H1 (cell line): ENCODE measurements at regions not wholly inside any gene's neighbourhood (a gene's known extent, or its start where the extent isn't known, plus 50 kb on each side); places are given as distances from the start of the nearest gene placed in this dataset.

Experiments used
- CTCF ChIA-PET: fragments of 300-600 bp; sonication (Branson Sonifier 250); formaldehyde crosslinking; loops from one replicate; lab custom pipeline; 2021; ENCODE audit not compliant: partially characterized antibody; lab: Charles Lee
- POLR2A ChIA-PET: fragments of 300-600 bp; sonication (Branson Sonifier 250); formaldehyde crosslinking; loops from one replicate; lab custom pipeline; 2021; ENCODE audit warnings: inconsistent platforms; ENCODE audit not compliant: partially characterized antibody; lab: Charles Lee
- DNase-seq, 2 experiments: peaks; one replicate each; pipeline versions ENCODE4 v3.0.0 to v3.0.0-alpha.2; 2010 to 2022; ENCODE audit warnings: low spot score in 2 of 2, low read depth in 1 of 2, mixed read lengths in 1 of 2
- FAIRE-seq: peaks from 2 replicates; lab custom pipeline; 2011; peaks lifted over from hg19 to GRCh38; lab: Jason Lieb, UNC
- H2AFZ ChIP-seq: 2 replicates; pipeline ENCODE4 v1.8.1; 2012; ENCODE audit warnings: low read length, inconsistent platforms
- H2AK5ac ChIP-seq: 2 replicates; pipeline ENCODE4 v1.6.1; 2013; ENCODE audit warnings: low read depth, low read length
- H2BK120ac ChIP-seq: replicated peaks from 2 replicates; pipeline ENCODE3; 2013; ENCODE audit warnings: low read depth, low read length, inconsistent platforms
- H2BK12ac ChIP-seq: 2 replicates; pipeline ENCODE4 v1.6.1; 2013; ENCODE audit warnings: low read depth, low read length
- H2BK15ac ChIP-seq: 2 replicates; pipeline ENCODE4 v1.6.1; 2013; ENCODE audit warnings: low read length
- H2BK20ac ChIP-seq: 2 replicates; pipeline ENCODE4 v1.6.1; 2013; ENCODE audit warnings: low read length
- H2BK5ac ChIP-seq: 2 replicates; pipeline ENCODE4 v1.6.1; 2013; ENCODE audit warnings: low read depth, low read length
- H3K14ac ChIP-seq: 2 replicates; pipeline ENCODE4 v1.6.1; 2013; ENCODE audit warnings: inconsistent platforms; ENCODE audit not compliant: insufficient read length
- H3K18ac ChIP-seq: 2 replicates; pipeline ENCODE4 v1.6.1; 2013; ENCODE audit warnings: low read length; ENCODE audit errors: extremely low read depth
- H3K23ac ChIP-seq: 2 replicates; pipeline ENCODE4 v1.6.1; 2013; ENCODE audit warnings: inconsistent platforms; ENCODE audit not compliant: insufficient read length
- H3K23me2 ChIP-seq: 2 replicates; pipeline ENCODE4 v1.6.1; 2013; ENCODE audit warnings: low read depth, low read length
- H3K27ac ChIP-seq: 2 replicates; pipeline ENCODE4 v1.6.1; 2011; ENCODE audit warnings: low read depth, low read length, inconsistent platforms
- H3K27me3 ChIP-seq, 4 experiments: replicated peaks in 1 of 4; 1 replicate in 1 of 4; 2 replicates in 3 of 4; pipeline versions ENCODE4 v1.6.1 to v1.8.1; 2011 to 2013; ENCODE audit warnings: low read length in 3 of 4, mild to moderate bottlenecking in 3 of 4, inconsistent platforms in 2 of 4, mixed read lengths in 2 of 4, moderate library complexity in 1 of 4; ENCODE audit not compliant: control insufficient read depth in 3 of 4, insufficient read depth in 3 of 4; ENCODE audit errors: extremely low read depth in 1 of 4
- H3K36me3 ChIP-seq, 4 experiments: 2 replicates each; pipeline versions ENCODE4 v1.6.1 to v1.8.1; 2011 to 2013; ENCODE audit warnings: mild to moderate bottlenecking in 4 of 4, low read length in 3 of 4, moderate library complexity in 2 of 4, control low read depth in 1 of 4, inconsistent platforms in 1 of 4; ENCODE audit not compliant: insufficient read depth in 4 of 4, control insufficient read depth in 2 of 4
- H3K4ac ChIP-seq: replicated peaks from 2 replicates; pipeline ENCODE3; 2013; ENCODE audit warnings: low read length, low read depth, mixed read lengths, inconsistent platforms; ENCODE audit not compliant: insufficient read length
- H3K4me1 ChIP-seq, 4 experiments: replicated peaks in 1 of 4; 1 replicate in 1 of 4; 2 replicates in 3 of 4; pipeline versions ENCODE4 v1.6.1 to v1.8.1; 2011 to 2013; ENCODE audit warnings: low read length in 3 of 4, inconsistent platforms in 2 of 4, mixed read lengths in 1 of 4; ENCODE audit not compliant: insufficient read depth in 4 of 4, control insufficient read depth in 3 of 4
- H3K4me2 ChIP-seq, 2 experiments: 2 replicates each; pipeline versions ENCODE4 v1.6.1 to v1.8.1; 2011 to 2013; ENCODE audit warnings: low read depth in 2 of 2, low read length in 2 of 2, control low read depth in 1 of 2, inconsistent platforms in 1 of 2, mild to moderate bottlenecking in 1 of 2; ENCODE audit not compliant: insufficient read depth in 1 of 2
- H3K4me3 ChIP-seq, 4 experiments: fragments of 200-600, 300-600 bp in 1 of 4; sonication (generic), shearing (Covaris generic), sonication (Bioruptor Twin) in 1 of 4; 2 replicates each; pipeline versions ENCODE4 v1.5.1 to v1.8.1; 2011 to 2016; ENCODE audit warnings: low read length in 4 of 4, low read depth in 3 of 4, control low read depth in 2 of 4, inconsistent platforms in 2 of 4, mild to moderate bottlenecking in 2 of 4, mixed read lengths in 1 of 4, moderate library complexity in 1 of 4; ENCODE audit not compliant: insufficient read depth in 2 of 4; ENCODE audit errors: extremely low read depth in 1 of 4
- H3K56ac ChIP-seq: replicated peaks from 2 replicates; pipeline ENCODE3; 2013; ENCODE audit warnings: low read depth, mild to moderate bottlenecking, mixed read lengths, low read length, inconsistent platforms; ENCODE audit not compliant: insufficient read length
- H3K79me1 ChIP-seq: 2 replicates; pipeline ENCODE4 v1.6.1; 2013; ENCODE audit warnings: low read depth, low read length, control low read depth
- H3K79me2 ChIP-seq, 2 experiments: 2 replicates each; pipeline versions ENCODE4 v1.6.1 to v1.8.1; 2012 to 2013; ENCODE audit warnings: low read length in 2 of 2, mild to moderate bottlenecking in 2 of 2, inconsistent platforms in 1 of 2; ENCODE audit not compliant: insufficient read depth in 2 of 2, control insufficient read depth in 1 of 2
- H3K9ac ChIP-seq, 4 experiments: replicated peaks in 1 of 4; 1 replicate in 1 of 4; 2 replicates in 3 of 4; pipeline versions ENCODE4 v1.6.1 to v1.8.1; 2011 to 2013; ENCODE audit warnings: low read depth in 3 of 4, low read length in 3 of 4, control low read depth in 2 of 4, mild to moderate bottlenecking in 2 of 4, moderate library complexity in 2 of 4, inconsistent platforms in 1 of 4; ENCODE audit errors: extremely low read depth in 1 of 4
- H3K9me3 ChIP-seq, 2 experiments: 2 replicates each; pipeline versions ENCODE4 v1.6.1 to v1.8.1; 2012 to 2013; ENCODE audit warnings: mild to moderate bottlenecking in 2 of 2, moderate library complexity in 2 of 2, control low read depth in 1 of 2, inconsistent platforms in 1 of 2, low read depth in 1 of 2, low read length in 1 of 2, mixed read lengths in 1 of 2; ENCODE audit not compliant: insufficient read depth in 2 of 2
- H4K20me1 ChIP-seq, 2 experiments: replicated peaks in 1 of 2; 2 replicates each; pipeline versions ENCODE3 to v1.8.1; 2011 to 2013; ENCODE audit warnings: inconsistent platforms in 2 of 2, low read length in 2 of 2, mild to moderate bottlenecking in 1 of 2; ENCODE audit not compliant: insufficient read depth in 2 of 2, control insufficient read depth in 1 of 2
- H4K5ac ChIP-seq: 2 replicates; pipeline ENCODE4 v1.6.1; 2013; ENCODE audit warnings: low read length, low read depth, mixed read lengths, inconsistent platforms; ENCODE audit not compliant: insufficient read length
- H4K8ac ChIP-seq: 2 replicates; pipeline ENCODE4 v1.8.0; 2013; ENCODE audit warnings: mild to moderate bottlenecking, moderate library complexity, low read length, inconsistent platforms; ENCODE audit not compliant: insufficient read depth; ENCODE audit errors: extremely low read depth
- H4K91ac ChIP-seq: replicated peaks from 2 replicates; pipeline ENCODE3; 2013; ENCODE audit warnings: low read length, mixed read lengths, inconsistent platforms; ENCODE audit not compliant: insufficient read length
- BRCA1 ChIP-seq: IDR thresholded peaks from 2 replicates; pipeline ENCODE4 v1.6.1; 2012; ENCODE audit warnings: low read depth, low read length, improper control_type of control experiment
- CHD2 ChIP-seq: IDR thresholded peaks from 2 replicates; pipeline ENCODE4 v1.6.1; 2012; ENCODE audit warnings: low read length, improper control_type of control experiment
- CTBP2 ChIP-seq: IDR thresholded peaks from 2 replicates; pipeline ENCODE4 v1.7.0; 2011; ENCODE audit warnings: borderline replicate concordance, mild to moderate bottlenecking, moderate library complexity, mixed read lengths, low read length; ENCODE audit not compliant: insufficient read depth, insufficient read length
- FOSL1 ChIP-seq: IDR thresholded peaks from 2 replicates; pipeline ENCODE4 v1.6.1; 2011; ENCODE audit warnings: mild to moderate bottlenecking, low read depth, low read length, moderate library complexity; ENCODE audit not compliant: insufficient read depth
- HDAC6 ChIP-seq: IDR thresholded peaks from one replicate; pipeline ENCODE4 v1.7.1; 2012; ENCODE audit warnings: low read depth, mild to moderate bottlenecking, inconsistent platforms, low read length, moderate library complexity
- SAP30 ChIP-seq: fragments of 300-600 bp; sonication (generic); IDR thresholded peaks from 2 replicates; pipeline ENCODE4 v1.7.1; 2012; ENCODE audit warnings: low read length, moderate library complexity, mild to moderate bottlenecking, inconsistent platforms; ENCODE audit not compliant: insufficient read depth, insufficient replicate concordance
- SIX5 ChIP-seq: IDR thresholded peaks from 2 replicates; pipeline ENCODE4 v1.6.1; 2011; ENCODE audit warnings: mild to moderate bottlenecking, low read depth, low read length
- SP4 ChIP-seq: IDR thresholded peaks from 2 replicates; pipeline ENCODE4 v1.6.1; 2012; ENCODE audit warnings: low read length, inconsistent platforms
- SUZ12 ChIP-seq: fragments of 200-600 bp; sonication (generic); IDR thresholded peaks from 2 replicates; pipeline ENCODE4 v1.6.1; 2012; ENCODE audit warnings: mild to moderate bottlenecking, inconsistent platforms, low read length, moderate library complexity, mixed read lengths
- TCF12 ChIP-seq: IDR thresholded peaks from 2 replicates; pipeline ENCODE4 v1.6.1; 2011; ENCODE audit warnings: low read depth, mild to moderate bottlenecking, low read length
- YY1 ChIP-seq: IDR thresholded peaks from 2 replicates; pipeline ENCODE4 v1.6.1; 2011; ENCODE audit warnings: low read depth, mild to moderate bottlenecking, low read length
- WGBS, 2 experiments: shearing (Covaris generic) in 1 of 2; methylation state at CpG; one replicate each; pipeline versions ENCODE4 v1.1.6 to v1.1.7; 2013 to 2015; ENCODE audit warnings: low lambda C conversion rate in 2 of 2, mixed read lengths in 2 of 2, inconsistent platforms in 1 of 2, low coverage in 1 of 2, missing lambda C conversion rate in 1 of 2; ENCODE audit not compliant: insufficient replicate concordance in 2 of 2, insufficient coverage in 1 of 2, insufficient read length in 1 of 2; ENCODE audit errors: extremely low coverage in 1 of 2, missing lambda C conversion rate in 1 of 2; 5-methylcytosine and 5-hydroxymethylcytosine counted together
- TF ChIP-seq, protein P1 (sequence below): IDR thresholded peaks from 2 replicates; pipeline ENCODE4 v1.6.1; 2011; ENCODE audit warnings: low read length, improper control_type of control experiment
- TF ChIP-seq, protein P2 (sequence below): IDR thresholded peaks from 2 replicates; pipeline ENCODE4 v1.6.1; 2012; ENCODE audit warnings: low read length, inconsistent platforms

DNA sequence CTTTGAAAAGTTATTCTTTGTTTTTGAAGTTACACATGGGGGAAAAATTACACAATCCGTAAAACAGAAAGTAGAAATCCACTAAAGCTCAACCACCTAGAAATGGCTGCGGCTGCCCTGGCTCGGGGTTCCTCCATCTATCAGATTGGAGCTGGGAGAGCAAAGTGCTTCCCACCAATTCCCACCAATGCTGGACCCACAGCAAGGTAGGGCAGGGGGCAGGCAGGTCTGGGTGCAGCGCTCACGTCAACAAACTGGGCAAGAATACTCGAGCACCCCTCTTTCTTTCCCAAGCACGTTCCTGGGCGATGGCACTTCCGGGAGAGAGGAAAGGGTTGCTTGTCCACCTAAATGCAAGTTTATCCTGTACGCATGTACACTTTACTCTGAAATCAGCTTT is 217.6 kb downstream of the NDUFA10 start:
- H3K27ac ChIP-seq = no peak overlapping the region
- H3K23ac ChIP-seq = no peak overlapping the region
- no peak overlapping the region for H3K9ac ChIP-seq
- H3K9me3 ChIP-seq = no peaks in the 10 kb centered on the region
- no peaks in the 10 kb centered on the region for H3K27me3 ChIP-seq
- H3K4me2 ChIP-seq = no peak overlapping the region
- H3K4ac ChIP-seq = no peak overlapping the region
- H3K79me1 ChIP-seq = no peaks in the 10 kb centered on the region
- CTCF ChIA-PET = no interaction called here
- H4K8ac ChIP-seq = no peak overlapping the region
- H2BK20ac ChIP-seq = no peak overlapping the region
- H3K23me2 ChIP-seq = no peaks in the 10 kb centered on the region
- H3K18ac ChIP-seq = no peak overlapping the region
- no peak for FAIRE-seq
- no peak overlapping the region for H3K14ac ChIP-seq
- no peak overlapping the region for H2AK5ac ChIP-seq
- no peaks in the 10 kb centered on the region for H3K4me1 ChIP-seq
- no peaks in the 10 kb centered on the region for H4K20me1 ChIP-seq
- H2BK5ac ChIP-seq = no peak overlapping the region
- no peaks in the 10 kb centered on the region for H3K36me3 ChIP-seq
- H2BK120ac ChIP-seq = no peak overlapping the region
- H4K5ac ChIP-seq = no peak overlapping the region
- H2AFZ ChIP-seq = no peak overlapping the region
- 88% methylated on average over 10 of the region's 10 CpGs; no CpG with 5 or more reads in 1 of the 2 experiments for WGBS, 2 experiments
- H3K56ac ChIP-seq = no peak overlapping the region
- POLR2A ChIA-PET = no interaction called here
- no peak for DNase-seq
- H3K79me2 ChIP-seq = no peaks in the 10 kb centered on the region
- no peak overlapping the region for H2BK15ac ChIP-seq
- no peak overlapping the region for H3K4me3 ChIP-seq
- no peak overlapping the region for H4K91ac ChIP-seq
- H2BK12ac ChIP-seq = no peak overlapping the region
- TF ChIP-seq CTBP2 (no peak), BRCA1 (no peak), YY1 (no peak), SP4 (no peak), SAP30 (no peak), TCF12 (no peak), FOSL1 (no peak), HDAC6 (no peak), CHD2 (no peak), SIX5 (no peak), SUZ12 (no peak)
- TF ChIP-seq, protein P1, sequence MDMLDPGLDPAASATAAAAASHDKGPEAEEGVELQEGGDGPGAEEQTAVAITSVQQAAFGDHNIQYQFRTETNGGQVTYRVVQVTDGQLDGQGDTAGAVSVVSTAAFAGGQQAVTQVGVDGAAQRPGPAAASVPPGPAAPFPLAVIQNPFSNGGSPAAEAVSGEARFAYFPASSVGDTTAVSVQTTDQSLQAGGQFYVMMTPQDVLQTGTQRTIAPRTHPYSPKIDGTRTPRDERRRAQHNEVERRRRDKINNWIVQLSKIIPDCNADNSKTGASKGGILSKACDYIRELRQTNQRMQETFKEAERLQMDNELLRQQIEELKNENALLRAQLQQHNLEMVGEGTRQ = no peak
- TF ChIP-seq, protein P2, sequence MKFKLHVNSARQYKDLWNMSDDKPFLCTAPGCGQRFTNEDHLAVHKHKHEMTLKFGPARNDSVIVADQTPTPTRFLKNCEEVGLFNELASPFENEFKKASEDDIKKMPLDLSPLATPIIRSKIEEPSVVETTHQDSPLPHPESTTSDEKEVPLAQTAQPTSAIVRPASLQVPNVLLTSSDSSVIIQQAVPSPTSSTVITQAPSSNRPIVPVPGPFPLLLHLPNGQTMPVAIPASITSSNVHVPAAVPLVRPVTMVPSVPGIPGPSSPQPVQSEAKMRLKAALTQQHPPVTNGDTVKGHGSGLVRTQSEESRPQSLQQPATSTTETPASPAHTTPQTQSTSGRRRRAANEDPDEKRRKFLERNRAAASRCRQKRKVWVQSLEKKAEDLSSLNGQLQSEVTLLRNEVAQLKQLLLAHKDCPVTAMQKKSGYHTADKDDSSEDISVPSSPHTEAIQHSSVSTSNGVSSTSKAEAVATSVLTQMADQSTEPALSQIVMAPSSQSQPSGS = no peak
